SIG-M5 (cell line): ENCODE measurements at regions not wholly inside any gene's neighbourhood (a gene's known extent, or its start where the extent isn't known, plus 50 kb on each side); places are given as distances from the start of the nearest gene placed in this dataset.
"Not testable (repeated sequence)": the region's sequence is repeated elsewhere in the genome, so short reads cannot be mapped to it uniquely, and the experiment has no call there.

ENCODE experiments used
- DNase-seq: peaks from one replicate; lab custom pipeline; 2025; lab: John Stamatoyannopoulos, UW

DNA sequence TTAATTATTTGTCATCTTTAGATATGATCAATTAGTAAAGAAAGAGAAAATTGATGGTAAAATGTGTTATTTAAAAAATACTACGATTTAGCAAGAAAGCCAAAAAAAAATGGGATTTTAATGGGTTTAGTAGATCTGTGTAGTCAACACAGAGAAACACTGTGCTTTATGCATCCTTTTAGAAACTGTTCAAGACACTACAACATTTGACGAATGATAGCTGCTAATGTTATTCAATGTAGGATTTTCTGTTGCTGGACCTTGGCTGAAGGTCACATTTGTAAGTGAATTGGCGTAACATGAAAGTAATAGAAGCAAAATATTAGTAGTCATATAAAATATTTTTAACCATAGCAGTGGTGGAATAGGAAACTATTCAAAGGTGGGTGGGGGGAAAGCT, 1293.9 kb downstream of the NCAM2 start:
- no peak for DNase-seq

DNA sequence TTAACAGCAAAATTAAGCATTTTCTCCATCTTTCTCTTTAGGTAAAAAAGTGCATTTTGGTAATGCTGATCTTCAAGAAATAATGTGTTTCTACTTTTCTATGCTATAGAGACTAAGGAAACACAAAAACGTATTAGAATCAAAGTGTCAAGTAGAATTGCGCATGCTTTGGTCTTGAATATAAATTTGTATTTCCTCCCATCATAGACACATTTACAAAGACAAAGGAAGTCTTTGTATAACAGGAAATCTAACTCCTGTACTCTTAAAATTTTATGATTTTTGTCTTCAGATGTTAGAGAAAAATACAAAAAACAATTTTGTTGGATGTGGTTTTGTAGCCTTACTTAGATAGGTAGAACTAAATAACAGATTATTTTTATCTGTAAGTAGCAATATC, 1299.4 kb downstream of the NCAM2 start:
- DNase-seq = no peak

DNA sequence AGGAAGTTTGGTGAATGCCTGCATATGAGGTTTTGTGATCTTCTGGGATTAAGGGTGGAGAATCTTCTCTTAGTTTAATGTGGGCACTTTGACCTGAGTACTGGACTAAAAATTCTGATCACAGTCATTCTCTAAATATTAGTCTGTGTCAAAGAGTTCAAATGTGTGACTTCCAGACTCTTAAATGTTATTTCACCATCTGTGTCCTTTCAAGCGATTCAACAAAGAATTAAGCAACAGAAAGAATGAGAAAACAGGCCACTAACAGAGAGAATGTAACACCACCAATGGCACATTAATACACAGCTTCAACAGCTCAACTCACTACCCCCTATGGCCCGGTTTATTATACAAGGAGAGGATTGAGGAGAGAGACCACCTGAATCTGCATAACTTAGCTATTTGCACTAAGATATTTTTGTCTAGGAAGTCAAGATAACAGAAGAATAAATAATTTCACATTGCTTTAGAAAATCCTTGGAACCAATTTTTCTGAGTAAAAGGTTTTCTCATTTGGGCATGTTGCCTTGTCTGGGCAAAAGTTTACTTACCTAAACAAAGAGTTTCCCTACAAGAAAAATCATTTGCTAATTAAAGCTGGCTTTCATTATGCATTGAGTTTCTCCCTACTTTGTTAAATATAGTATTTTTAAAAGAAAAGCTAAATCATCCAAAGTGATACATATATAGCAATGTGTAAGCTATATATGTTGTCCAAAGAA, 1313.7 kb downstream of the NCAM2 start:
- DNase-seq = no peak

DNA sequence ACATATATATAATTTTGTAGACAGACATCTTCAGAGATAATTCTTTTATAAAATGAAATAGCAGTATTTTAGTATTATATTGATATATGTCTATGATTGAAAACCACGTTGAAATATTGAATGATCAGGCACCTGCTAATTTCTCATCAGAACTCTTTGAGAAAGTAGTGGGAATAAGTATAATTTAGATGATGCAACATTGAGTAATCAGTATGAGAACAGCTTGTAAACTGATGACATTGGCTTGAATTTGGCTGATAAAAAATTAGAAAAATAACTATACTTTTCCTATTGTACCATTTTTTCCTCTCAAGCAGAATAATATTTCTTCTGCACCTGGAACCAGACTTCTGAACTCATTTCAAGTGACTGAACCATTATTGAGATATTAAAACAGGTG, 1316.8 kb downstream of the NCAM2 start:
- no peak for DNase-seq

DNA sequence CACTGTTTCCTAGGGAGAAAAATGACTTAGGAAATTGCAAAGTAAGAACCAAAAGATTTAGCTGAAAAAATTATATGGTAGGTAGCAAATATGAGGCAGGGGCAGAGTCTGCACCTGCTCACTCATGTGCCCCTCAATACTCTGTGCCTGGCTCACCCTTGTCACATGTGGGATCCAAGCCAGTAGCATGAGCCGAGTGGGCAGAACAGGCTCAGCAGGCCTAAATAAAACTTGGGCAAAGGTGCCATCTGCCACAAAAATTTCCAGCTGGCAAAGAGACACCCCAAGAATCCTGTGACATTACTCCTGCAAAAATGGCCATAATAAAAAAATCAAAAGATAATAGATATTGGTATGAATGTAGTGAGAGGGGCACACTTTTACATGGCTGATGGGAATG, 1321.2 kb downstream of the NCAM2 start:
- no peak for DNase-seq

DNA sequence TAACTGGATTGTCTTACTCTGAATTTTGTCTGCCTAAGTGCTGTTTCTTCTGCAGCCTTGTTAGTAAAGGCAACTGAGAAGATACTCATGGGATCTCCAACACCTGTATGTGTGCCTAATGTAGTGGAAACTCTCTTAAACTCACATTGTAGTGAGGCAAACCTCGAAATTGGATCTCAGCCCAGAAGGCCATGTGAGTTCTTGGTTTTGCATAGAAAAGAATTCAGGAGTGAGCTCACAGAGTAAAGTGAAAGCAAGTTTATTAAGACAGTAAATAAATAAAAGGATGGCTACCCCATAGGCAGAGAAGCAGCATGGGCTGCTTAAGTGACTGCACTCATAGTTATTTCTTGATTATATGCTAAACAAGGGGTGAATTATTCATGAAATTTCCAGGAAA, 1344.7 kb downstream of the NCAM2 start:
- no peak for DNase-seq

DNA sequence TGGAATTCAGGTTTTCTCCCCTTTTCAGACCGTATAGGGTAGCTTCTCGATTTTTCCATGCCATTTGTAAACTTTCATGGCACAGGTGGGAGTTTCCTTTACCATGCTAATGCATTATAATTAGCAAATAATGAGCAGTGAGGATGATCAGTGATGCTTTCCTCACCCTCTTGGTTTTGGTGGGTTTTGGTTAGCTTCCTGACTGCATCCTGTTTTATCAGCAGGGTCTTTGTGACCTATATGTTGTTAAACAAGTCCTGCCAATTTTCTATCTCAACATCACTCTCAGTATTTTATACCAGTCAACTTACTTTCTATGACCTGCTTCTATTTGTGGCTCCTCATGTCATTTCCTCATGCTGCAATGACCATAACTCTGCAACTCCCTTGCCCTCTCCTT, 1345.1 kb downstream of the NCAM2 start:
- DNase-seq = no peak

DNA sequence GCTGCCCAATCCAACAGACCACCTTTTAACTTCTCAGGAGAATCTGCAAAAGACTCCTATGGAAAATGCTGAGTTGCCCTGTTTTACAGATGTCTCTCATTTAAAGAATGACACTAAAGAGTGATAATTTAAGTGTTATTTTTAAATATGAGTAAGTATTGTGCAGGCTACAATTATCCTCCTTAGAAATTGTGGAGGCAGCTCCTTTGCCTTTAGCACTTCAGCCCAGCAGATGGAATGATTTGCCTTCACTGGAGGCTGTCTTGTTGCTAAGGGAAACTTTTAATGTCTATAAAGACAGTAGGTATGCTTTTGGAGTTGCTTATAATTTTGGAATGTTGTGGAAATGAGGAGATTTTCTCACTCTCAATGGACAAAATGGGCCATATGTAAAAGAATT, 1345.5 kb downstream of the NCAM2 start:
- DNase-seq = no peak

DNA sequence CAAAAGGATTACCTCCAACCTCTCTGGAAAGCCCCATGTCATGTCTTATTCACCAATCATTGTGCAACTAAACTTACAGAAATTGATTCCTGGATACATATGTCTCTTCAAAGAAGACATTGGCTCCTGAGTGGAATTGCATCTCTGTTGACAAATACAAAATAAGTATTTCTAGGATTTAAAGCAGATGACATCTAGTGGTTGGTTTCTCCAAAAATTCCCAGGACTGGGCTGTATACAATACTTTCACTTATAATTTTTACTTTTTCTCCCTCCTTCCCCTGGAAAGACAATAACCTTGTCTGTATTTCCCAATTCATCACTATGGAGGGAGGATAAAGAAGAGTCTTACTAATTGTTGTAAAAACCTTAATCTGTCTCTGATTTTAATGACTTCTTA, 1347.4 kb downstream of the NCAM2 start:
- no peak for DNase-seq

DNA sequence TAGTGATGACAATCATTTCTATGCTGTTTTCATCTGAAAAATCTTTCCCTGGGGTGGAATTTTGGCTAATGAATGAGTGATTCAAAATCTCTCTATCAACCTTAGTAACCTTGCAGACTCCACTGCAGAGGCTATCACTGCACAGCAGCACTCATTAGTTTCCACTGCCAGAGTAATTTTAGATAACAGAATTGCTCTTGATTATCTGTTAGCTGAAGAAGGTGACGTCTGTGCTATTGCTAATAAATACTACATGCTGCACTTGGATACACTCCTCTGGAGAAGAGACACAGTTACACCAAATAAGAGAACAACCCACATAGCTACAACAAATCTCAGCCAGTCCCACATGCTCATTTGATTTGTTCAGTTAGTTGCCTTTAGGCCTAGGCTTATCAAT, 1348.4 kb downstream of the NCAM2 start:
- DNase-seq = no peak

DNA sequence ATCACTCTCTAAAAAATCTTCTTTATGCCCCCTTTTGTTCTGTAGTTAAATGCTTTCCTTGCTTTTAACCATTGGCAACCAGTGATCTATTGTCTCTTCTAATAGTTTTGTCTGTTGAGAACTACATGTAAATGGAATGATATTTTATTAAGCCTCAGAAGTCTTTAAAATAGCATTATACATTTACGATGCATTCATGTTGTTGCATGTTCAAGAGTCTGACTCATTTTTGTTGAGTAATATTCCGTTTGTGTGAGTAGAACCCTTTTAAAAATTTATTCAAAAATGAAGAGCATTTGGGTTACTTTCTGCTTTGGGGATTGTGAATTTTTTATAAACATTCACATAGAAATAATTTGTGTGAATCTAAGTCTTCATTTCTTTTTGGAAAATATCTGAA, 1352.9 kb downstream of the NCAM2 start:
- no peak for DNase-seq

DNA sequence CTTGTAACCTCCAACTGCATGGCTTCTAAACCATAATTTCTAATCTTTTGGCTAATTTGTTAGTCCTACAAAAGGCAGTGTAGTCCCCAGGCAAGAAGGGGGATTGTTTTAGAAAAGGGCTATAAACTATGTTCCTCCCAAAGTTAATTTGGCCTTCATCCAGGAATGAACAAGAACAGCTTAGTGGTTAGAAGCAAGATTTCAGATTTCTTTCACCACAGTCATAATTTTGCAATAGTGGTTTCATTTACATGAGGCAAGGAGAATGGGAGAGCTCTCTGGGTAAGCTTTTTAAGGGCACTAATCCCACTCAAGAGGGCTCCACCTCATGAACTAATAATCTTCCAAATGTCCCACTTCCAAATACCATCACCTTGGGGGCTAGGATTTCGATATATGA, 1353.9 kb downstream of the NCAM2 start:
- no peak for DNase-seq

DNA sequence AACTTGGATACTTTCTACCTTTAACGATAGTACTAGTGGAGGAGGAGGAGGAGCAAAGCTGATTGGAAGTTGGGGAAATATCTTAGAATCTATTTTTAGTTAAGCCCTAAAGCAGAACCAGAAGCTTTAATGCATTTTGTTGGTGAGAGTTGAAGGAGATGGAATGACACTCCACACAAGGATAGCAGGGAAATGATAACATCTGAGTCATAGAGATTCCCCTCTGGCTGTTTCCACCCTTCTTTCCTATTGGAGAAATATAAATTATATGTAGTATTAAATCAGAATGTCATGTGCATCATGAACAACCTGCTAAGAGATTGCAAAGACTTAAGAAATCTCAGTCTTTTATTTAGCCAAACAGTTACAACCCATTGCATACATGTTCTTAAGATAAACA, 1357.7 kb downstream of the NCAM2 start:
- DNase-seq = no peak

DNA sequence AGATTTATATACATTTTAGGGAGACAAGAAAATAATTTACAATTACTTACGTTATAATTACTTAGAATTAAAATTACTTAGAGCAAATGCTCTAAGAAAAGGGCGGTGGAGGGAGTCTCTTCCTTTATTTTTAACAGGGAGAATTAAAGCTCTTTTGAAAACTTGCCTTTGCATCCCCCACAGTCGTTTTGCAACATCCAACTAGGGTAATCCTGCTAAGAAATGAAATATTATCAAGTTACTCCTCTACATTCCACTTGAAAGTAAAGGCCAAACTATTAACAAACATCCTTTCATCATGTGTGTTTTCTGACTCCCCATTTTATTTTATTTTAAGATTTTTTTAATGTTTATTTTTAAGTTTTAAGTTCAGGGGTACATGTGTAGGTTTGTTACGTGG, 1358.5 kb downstream of the NCAM2 start:
- no peak for DNase-seq

DNA sequence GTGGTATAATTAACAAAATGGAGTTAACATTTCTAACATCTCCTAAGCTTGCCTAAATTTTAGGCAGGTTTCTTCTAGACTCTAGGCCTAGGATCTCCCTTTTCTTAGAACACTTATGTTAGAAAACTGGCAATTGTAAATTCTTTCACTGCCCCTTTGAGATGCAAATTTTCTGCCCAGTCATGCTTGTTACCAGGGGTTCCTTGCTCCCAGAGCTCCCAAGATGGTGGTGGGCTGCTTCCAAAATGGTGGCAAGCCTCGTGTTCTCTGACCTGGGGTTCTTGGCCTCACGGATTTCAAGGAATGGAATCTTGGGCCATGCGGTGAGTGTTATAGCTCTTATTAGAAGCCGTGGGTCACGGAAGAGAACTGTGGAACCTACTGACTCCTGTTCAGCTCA, 1361.4 kb downstream of the NCAM2 start:
- not testable (repeated sequence) for DNase-seq

DNA sequence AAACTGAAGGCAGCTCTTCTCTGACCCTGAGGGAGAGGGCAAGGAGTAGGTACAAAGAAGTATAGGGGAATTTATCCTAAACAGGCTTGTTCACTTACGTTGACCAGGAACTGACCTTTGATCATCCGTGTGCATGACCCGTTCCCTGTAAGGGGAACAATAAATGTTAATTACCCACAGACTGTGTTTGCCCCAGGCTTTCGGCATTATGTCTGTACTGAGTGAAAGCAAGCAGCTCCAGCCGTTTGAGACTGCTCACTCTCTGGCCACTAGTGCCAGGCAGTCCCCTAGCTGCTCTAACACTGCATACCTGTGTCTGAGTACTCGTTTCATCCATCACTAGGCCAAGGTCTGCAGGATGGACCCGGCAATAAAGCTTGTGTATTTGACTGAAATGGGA, 1365.3 kb downstream of the NCAM2 start:
- no peak for DNase-seq

DNA sequence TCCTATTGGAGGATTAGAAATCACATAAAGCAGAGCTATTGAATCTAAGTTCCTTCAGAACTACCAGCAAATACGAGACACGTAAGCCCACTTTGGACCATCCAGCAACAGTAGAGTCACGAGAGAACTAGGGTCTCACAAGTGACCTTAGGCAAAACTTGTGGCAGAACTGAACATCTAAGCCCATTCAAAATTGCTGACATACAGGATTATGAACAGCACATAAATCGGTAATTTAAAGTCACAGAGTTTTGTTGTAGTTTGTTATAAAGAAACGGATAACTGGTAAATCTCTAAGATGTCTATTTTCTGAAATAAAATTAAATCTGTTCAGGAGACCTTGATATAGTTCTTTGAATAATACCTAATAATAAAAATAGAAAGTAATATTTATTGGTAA, 1366.0 kb downstream of the NCAM2 start:
- no peak for DNase-seq

DNA sequence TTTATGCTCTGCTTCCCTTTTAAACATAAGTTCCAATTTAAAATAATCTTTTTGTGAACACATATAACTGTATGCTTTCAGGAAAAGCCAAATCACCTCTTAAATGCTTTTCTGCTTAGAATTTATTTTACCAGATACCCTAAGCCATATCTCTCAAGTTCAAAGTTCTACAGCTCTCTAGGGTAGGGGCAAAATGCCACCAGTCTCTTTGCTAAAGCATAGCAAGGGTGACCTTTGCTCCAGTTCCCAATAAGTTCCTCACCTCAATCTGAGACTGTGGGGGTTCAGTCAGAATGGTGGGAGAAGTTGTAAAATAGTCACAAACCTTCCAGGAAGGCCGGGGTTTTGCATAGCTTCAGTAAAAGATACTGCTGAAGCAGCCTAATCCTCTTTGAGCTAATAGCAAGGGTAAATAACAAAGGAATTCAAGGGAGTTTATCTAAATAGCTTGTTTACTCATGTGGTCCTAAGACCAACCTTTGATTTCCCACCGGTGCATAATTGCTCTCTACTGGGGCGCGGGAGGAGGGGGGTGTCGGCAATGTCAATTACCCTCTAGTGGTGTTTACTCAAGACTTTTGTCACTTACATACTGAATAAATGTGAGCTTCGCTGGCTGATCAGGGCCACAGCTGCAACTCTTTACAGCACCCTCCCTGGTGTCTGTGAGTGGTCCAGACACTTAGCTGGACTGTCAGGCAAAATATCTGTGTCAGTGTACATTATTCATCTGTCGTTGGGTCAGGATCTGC, 1376.2 kb downstream of the NCAM2 start:
- DNase-seq = no peak

DNA sequence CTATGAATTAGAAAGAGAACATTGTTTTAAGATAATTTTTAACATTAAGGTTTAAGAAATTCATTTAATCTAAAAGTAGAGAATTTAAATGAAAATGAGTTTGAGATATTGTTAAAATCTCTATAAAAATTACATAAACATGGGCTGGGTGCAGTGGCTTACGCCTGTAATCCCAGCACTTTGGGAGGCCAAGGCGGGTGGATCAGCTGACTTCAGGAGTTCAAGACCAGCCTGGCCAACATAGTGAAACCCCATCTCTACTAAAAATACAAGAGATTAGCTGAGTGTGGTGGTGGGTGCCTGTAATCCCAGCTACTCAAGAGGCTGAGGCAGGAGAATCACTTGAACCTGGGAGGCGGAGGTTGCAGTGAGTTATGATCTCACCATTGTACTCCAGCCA, 1379.6 kb downstream of the NCAM2 start:
- DNase-seq = not testable (repeated sequence)

DNA sequence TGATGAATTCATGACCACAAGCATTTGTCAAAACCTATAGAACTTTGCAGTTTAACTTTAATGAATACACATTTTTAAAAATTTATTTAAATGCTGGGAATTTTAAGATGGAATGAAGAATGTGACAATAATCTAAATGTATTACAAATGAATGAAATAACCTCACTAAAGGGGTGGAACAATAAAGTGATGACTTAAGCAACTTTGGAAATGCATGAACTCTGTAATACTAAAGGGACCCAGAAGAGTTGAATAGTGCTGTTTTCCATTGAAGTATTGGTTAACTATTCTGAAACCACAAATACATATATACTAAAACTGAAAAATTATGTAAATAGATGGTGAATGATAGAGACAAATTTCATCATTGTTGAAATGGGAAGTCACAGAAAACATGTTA, 1395.1 kb downstream of the NCAM2 start:
- DNase-seq = no peak

DNA sequence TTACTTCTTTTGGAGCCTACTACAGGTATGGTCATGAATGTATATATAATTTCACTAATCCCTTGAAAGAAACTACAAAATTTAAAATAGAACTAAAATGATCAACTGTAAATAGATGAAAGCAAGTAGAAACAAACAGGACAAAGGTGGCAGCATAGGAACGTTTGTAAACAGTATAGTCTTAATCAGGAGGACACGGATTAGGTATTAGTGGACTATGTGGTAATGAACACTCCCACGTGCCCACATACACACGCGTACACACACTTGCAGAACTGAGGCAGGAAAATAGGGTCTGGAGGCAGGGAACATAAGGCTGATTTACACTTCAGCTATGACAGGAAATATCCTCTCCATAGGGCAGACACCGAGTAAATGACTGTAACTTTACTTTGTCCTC, 1397.8 kb downstream of the NCAM2 start:
- no peak for DNase-seq

DNA sequence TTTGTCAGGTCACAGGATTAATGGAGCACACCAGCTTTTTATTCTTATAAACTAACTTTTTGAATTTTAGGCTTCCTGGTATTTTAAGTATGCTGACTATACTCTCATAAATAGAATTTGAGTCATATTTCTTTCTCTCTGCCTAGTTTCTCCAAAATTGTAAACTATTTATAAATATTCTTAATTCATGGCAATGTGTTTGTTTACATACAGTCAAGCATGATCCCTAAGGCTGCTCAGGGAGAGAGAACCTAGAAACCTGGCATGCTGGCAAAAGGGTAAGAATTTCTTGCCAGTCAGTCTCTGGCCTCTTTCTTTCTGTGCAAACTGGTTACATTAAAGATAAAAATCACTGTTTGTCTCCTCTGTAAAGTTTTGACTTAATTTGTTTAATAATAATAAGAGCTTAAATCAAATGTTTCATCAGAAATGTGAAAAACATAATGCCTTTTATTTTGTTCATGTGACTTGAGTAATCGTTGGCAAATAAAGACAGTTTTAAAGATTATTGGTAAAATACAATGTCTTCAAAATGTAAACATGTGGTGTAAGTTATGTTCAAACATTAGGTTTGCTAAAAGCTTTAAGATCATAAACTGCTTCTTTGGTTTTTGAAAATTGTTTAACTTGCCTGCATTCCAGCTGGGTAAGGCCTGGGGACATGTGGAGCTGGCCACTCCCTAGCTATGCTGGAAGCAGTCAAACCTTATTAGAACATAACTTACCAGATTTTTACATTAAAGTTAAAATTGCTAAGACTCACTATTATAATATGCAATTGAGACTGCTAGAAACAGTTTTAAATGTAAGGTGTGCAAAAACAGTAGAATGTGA, 1401.7 kb downstream of the NCAM2 start:
- DNase-seq = no peak

DNA sequence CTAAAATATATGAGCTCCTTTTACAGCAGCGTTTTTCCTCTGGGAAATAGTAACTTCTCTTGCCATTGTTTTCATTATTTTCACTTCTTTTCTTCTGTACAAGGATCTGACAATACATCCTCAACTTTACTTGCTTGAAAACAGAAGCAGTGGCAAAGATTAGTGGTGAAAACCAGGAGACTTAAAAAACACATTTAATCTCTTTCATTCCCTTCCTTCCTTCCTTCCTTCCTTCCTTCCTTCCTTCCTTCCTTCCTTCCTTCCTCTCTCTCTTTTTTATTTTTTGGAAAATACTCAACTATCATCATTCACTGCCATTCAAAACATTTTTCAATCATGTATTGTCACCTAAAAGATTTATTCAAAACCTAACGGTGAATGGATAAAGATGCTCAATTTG, 1411.4 kb downstream of the NCAM2 start:
- no peak for DNase-seq
